ENCODE measurements at regions not wholly inside any gene's neighbourhood (a gene's known extent, or its start where the extent isn't known, plus 50 kb on each side); places are given as distances from the start of the nearest gene placed in this dataset.

DNA sequence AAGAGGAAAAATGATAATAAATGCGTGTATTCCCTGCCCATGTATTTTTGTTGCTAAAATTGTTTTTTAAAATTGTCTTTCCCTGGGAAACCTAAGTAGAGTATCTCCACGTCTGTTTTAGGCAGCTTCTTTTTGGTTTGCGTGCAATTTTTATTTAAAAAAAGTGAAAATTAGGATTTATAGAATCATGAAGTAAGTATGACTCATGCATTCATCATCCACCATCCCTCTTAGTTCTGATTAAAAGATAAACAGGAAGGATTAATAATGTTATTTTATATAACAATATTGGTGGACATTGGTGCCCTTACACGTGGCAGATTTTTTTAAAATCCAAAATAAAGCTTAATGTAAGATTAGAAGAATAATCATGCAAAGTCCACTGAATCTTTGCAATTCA lies 358.7 kb downstream of the MED10 start:
- Histone ChIP-seq H3F3A (ENCODE audit: low read depth) (no peaks in the 10 kb centered on the region), H3K4me2 (no peak overlapping the region), H3K4me1 (no peaks in the 10 kb centered on the region), H3K27ac (no peak overlapping the region), H3K36me3 (no peaks in the 10 kb centered on the region), H3K79me2 (ENCODE audit: low read depth) (no peaks in the 10 kb centered on the region), H2AFZ (replicated peaks) (no peak overlapping the region), H4K20me1 (ENCODE audit: low read depth) (no peaks in the 10 kb centered on the region), H3K4me3 (no peak overlapping the region), H3K9ac (no peak overlapping the region), H3K9me3 (ENCODE audit: low read depth) (no peaks in the 10 kb centered on the region), H3K27me3 (no peaks in the 10 kb centered on the region)
- H3K27me3 Mint-ChIP-seq (ENCODE audit: insufficient read depth, low read depth) = no peaks in the 10 kb centered on the region
- H3K4me1 Mint-ChIP-seq = no peaks in the 10 kb centered on the region
- no peak overlapping the region for H3K27ac Mint-ChIP-seq
- no peak for DNase-seq (ENCODE audit: low spot score)
- H3K4me3 Mint-ChIP-seq = no peak overlapping the region
- no peak for TF ChIP-seq EZH2phosphoT487 (IDR thresholded peaks at IDR 0.05)
- TF ChIP-seq, protein P1, sequence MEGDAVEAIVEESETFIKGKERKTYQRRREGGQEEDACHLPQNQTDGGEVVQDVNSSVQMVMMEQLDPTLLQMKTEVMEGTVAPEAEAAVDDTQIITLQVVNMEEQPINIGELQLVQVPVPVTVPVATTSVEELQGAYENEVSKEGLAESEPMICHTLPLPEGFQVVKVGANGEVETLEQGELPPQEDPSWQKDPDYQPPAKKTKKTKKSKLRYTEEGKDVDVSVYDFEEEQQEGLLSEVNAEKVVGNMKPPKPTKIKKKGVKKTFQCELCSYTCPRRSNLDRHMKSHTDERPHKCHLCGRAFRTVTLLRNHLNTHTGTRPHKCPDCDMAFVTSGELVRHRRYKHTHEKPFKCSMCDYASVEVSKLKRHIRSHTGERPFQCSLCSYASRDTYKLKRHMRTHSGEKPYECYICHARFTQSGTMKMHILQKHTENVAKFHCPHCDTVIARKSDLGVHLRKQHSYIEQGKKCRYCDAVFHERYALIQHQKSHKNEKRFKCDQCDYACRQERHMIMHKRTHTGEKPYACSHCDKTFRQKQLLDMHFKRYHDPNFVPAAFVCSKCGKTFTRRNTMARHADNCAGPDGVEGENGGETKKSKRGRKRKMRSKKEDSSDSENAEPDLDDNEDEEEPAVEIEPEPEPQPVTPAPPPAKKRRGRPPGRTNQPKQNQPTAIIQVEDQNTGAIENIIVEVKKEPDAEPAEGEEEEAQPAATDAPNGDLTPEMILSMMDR (IDR thresholded peaks at IDR 0.05) = no peak
- TF ChIP-seq EZH2 (IDR thresholded peaks at IDR 0.05) = no peak
- no peaks in the 10 kb centered on the region for H3K36me3 Mint-ChIP-seq
- no peaks in the 10 kb centered on the region for H3K9me3 Mint-ChIP-seq

DNA sequence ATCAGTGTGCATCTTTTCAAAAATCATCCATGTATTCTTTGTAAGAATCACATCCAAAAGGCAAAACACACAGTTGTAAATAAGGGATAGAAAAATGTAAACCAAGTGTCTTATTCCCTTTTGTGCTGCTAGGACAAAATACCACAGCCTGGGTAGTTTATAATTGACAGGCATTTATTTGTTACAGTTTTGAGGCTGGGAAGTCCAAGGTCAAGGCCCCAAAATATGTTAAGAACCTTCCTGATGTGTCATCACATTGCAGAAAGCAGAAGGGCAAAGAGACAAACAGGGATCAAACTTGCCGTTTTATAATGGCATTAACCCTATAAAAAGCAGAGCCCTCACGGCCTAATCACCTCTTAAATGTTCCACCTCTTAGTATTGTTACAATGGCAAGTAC lies 364.8 kb downstream of the MED10 start:
- TF ChIP-seq, protein P1 (IDR thresholded peaks at IDR 0.05) = no peak
- H3K9me3 Mint-ChIP-seq = peaks cover 6% of the 10 kb centered on the region
- H3K27ac ChIP-seq = no peak overlapping the region

DNA sequence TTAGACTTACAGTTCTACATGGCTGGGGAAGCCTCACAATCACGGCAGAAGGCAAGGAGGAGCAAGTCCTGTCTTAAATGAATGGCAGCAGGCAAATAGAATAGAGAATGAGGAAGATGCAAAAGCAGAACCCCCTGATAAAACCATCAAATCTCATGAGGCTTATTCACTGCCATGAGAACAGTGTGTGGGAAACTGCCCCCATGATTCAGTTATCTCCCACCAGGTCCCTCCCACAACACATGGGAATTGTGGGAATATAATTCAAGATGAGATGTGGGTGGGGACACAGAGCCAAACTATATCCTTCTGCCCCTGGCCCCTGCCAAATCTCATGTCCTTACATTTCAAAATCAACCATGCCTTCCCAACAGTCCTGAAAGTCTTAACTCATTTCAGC lies 367.1 kb downstream of the MED10 start:
- no peak for TF ChIP-seq EZH2phosphoT487 (IDR thresholded peaks at IDR 0.05)
- TF ChIP-seq EZH2 (IDR thresholded peaks at IDR 0.05) = no peak
- TF ChIP-seq, protein P1 (IDR thresholded peaks at IDR 0.05) = no peak

More for the DNA sequence above, 364.8 kb downstream of the MED10 start:
- Histone ChIP-seq H3K27me3 (no peaks in the 10 kb centered on the region), H3K4me3 (no peak overlapping the region), H3F3A (ENCODE audit: low read depth) (no peaks in the 10 kb centered on the region), H4K20me1 (ENCODE audit: low read depth) (no peaks in the 10 kb centered on the region), H2AFZ (replicated peaks) (no peak overlapping the region), H3K4me1 (no peaks in the 10 kb centered on the region), H3K4me2 (no peak overlapping the region), H3K36me3 (no peaks in the 10 kb centered on the region), H3K9me3 (ENCODE audit: low read depth) (no peaks in the 10 kb centered on the region), H3K79me2 (ENCODE audit: low read depth) (no peaks in the 10 kb centered on the region), H3K9ac (no peak overlapping the region)
- H3K4me3 Mint-ChIP-seq = no peak overlapping the region
- no peak for DNase-seq (ENCODE audit: low spot score)
- no peaks in the 10 kb centered on the region for H3K27me3 Mint-ChIP-seq (ENCODE audit: insufficient read depth, low read depth)
- H3K27ac Mint-ChIP-seq = no peak overlapping the region
- H3K4me1 Mint-ChIP-seq = no peaks in the 10 kb centered on the region
- peaks cover 2% of the 10 kb centered on the region for H3K36me3 Mint-ChIP-seq

More for the DNA sequence above, 367.1 kb downstream of the MED10 start:
- Histone ChIP-seq H3K79me2 (ENCODE audit: low read depth) (no peaks in the 10 kb centered on the region), H3K4me1 (no peaks in the 10 kb centered on the region), H3K36me3 (no peaks in the 10 kb centered on the region), H4K20me1 (ENCODE audit: low read depth) (no peaks in the 10 kb centered on the region), H3K9ac (no peak overlapping the region), H2AFZ (replicated peaks) (no peak overlapping the region), H3K4me2 (no peak overlapping the region), H3K27ac (no peak overlapping the region), H3K27me3 (no peaks in the 10 kb centered on the region), H3K9me3 (ENCODE audit: low read depth) (no peaks in the 10 kb centered on the region), H3F3A (ENCODE audit: low read depth) (no peaks in the 10 kb centered on the region), H3K4me3 (no peak overlapping the region)
- Mint-ChIP-seq H3K4me3 (no peak overlapping the region), H3K4me1 (no peaks in the 10 kb centered on the region), H3K27ac (no peak overlapping the region), H3K36me3 (peaks cover 2% of the 10 kb centered on the region), H3K9me3 (peaks cover 6% of the 10 kb centered on the region), H3K27me3 (ENCODE audit: insufficient read depth, low read depth) (peaks cover 2% of the 10 kb centered on the region)
- DNase-seq (ENCODE audit: low spot score) = no peak

All from neural progenitor cell (in vitro differentiated cells).